ENCODE measurements at regions not wholly inside any gene's neighbourhood (a gene's known extent, or its start where the extent isn't known, plus 50 kb on each side); places are given as distances from the start of the nearest gene placed in this dataset.
"Not testable (repeated sequence)": the region's sequence is repeated elsewhere in the genome, so short reads cannot be mapped to it uniquely, and the experiment has no call there.

GRCh38 chr4:189740118-189740517 is 200.6 kb upstream of the FRG1 start:
- DNase-seq: not testable (repeated sequence)

- no peak for DNase-seq
Measured at GRCh38 chr4:189740873-189741272, 199.8 kb upstream of the FRG1 start.

GRCh38 chr4:189753092-189753491 is 187.6 kb upstream of the FRG1 start:
- DNase-seq: not testable (repeated sequence)

GRCh38 chr4:189763583-189763982 is 177.1 kb upstream of the FRG1 start:
- no peak for DNase-seq

GRCh38 chr4:189765301-189765700 is 175.4 kb upstream of the FRG1 start:
- DNase-seq: no peak

- DNase-seq: no peak
Measured at GRCh38 chr4:189765736-189766135, 174.9 kb upstream of the FRG1 start.

- DNase-seq: no peak
Measured at GRCh38 chr4:189767941-189768340, 172.7 kb upstream of the FRG1 start.

- peak; percentile 58 for DNase-seq
Measured at GRCh38 chr4:189769131-189769530, 171.5 kb upstream of the FRG1 start.

GRCh38 chr4:189771696-189772361 is 168.8 kb upstream of the FRG1 start:
- DNase-seq: peak; percentile 81

GRCh38 chr4:189773909-189774308 is 166.8 kb upstream of the FRG1 start:
- DNase-seq: peak; percentile 55

- DNase-seq: no peak
Measured at GRCh38 chr4:189779281-189779980, 161.2 kb upstream of the FRG1 start.

- DNase-seq: no peak
Measured at GRCh38 chr4:189780391-189780790, 160.3 kb upstream of the FRG1 start.

- no peak for DNase-seq
Measured at GRCh38 chr4:189784651-189785050, 156.0 kb upstream of the FRG1 start.

GRCh38 chr4:189785257-189785656 is 155.4 kb upstream of the FRG1 start:
- no peak for DNase-seq

GRCh38 chr4:189786447-189786846 is 154.2 kb upstream of the FRG1 start:
- no peak for DNase-seq

- DNase-seq: peak; percentile 89
Measured at GRCh38 chr4:189787216-189788031, 153.2 kb upstream of the FRG1 start.

- peak; percentile 92 for DNase-seq
Measured at GRCh38 chr4:189792924-189793618, 147.6 kb upstream of the FRG1 start.

- DNase-seq: no peak
Measured at GRCh38 chr4:189800545-189801088, 140.1 kb upstream of the FRG1 start.

GRCh38 chr4:189802884-189803283 is 137.8 kb upstream of the FRG1 start:
- DNase-seq: peak; percentile 59

GRCh38 chr4:189804894-189805293 is 135.8 kb upstream of the FRG1 start:
- peak; percentile 76 for DNase-seq

GRCh38 chr4:189806506-189806905 is 134.2 kb upstream of the FRG1 start:
- no peak for DNase-seq

- no peak for DNase-seq
Measured at GRCh38 chr4:189807031-189807430, 133.6 kb upstream of the FRG1 start.

GRCh38 chr4:189809241-189809735 is 131.4 kb upstream of the FRG1 start:
- no peak for DNase-seq
